SU-DHL-6 (cell line): ENCODE measurements at regions not wholly inside any gene's neighbourhood (a gene's known extent, or its start where the extent isn't known, plus 50 kb on each side); places are given as distances from the start of the nearest gene placed in this dataset.

Experiments used
- CTCF ChIP-seq: fragments of 200-600 bp; sonication (generic); IDR thresholded peaks from one replicate; pipeline ENCODE4 v1.5.1; 2017; ENCODE audit warnings: antibody characterized with exemption, mild to moderate bottlenecking, low read length, moderate library complexity; ENCODE audit not compliant: insufficient read depth, poor library complexity, severe bottlenecking
- EZH2phosphoT487 ChIP-seq: fragments of 200-600 bp; sonication (generic), shearing (Covaris generic); conservative IDR thresholded peaks from 2 replicates; pipeline ENCODE4 v1.6.1; 2018; ENCODE audit warnings: mild to moderate bottlenecking, antibody characterized with exemption, low read length, moderate library complexity, mixed read lengths

GRCh38 chr4:189313861-189314513 lies 626.7 kb upstream of the FRG1 start:
- TF ChIP-seq CTCF (no peak), EZH2phosphoT487 (no peak)
